PC-3 (cell line): ENCODE measurements at regions not wholly inside any gene's neighbourhood (a gene's known extent, or its start where the extent isn't known, plus 50 kb on each side); places are given as distances from the start of the nearest gene placed in this dataset.
"Not testable (repeated sequence)": the region's sequence is repeated elsewhere in the genome, so short reads cannot be mapped to it uniquely, and the experiment has no call there.

ENCODE experiments used
- ATAC-seq: fragments of 200-7000 bp; cut with Tn5 transposase; 2 replicates; pipeline ENCODE4 v1.9.1; 2020; ENCODE audit warnings: mild to moderate bottlenecking, moderate library complexity
- BruUV-seq: library from RNA; stranded (reverse); fragments of 400-500 nt; replicated peaks from 2 replicates; lab custom pipeline; 2021; lab: Mats Ljungman, UMichigan
- CTCF ChIA-PET: fragments of 300-600 bp; sonication (Branson Sonifier 250); formaldehyde crosslinking; loops from one replicate; lab custom pipeline; 2022; ENCODE audit warnings: antibody characterized with exemption; lab: Charles Lee
- POLR2A ChIA-PET: fragments of 300-600 bp; sonication (Branson Sonifier 250); formaldehyde crosslinking; loops from one replicate; lab custom pipeline; 2022; ENCODE audit warnings: antibody characterized with exemption; ENCODE audit not compliant: unreplicated experiment; lab: Charles Lee
- DNase-seq: peaks from one replicate; pipeline ENCODE4 v3.0.0-alpha.2; 2015
- H2AFZ ChIP-seq: fragments of 300-600 bp; sonication (generic); 2 replicates; pipeline ENCODE4 v1.6.0; 2016; ENCODE audit warnings: antibody characterized with exemption, low read length
- H3F3A ChIP-seq: fragments of 300-600 bp; sonication (generic); one replicate; pipeline ENCODE4 v1.6.0; 2017; ENCODE audit warnings: antibody characterized with exemption, low read length, control low read depth, mild to moderate bottlenecking; ENCODE audit not compliant: unreplicated experiment
- H3K27ac ChIP-seq: fragments of 300-600 bp; sonication (generic); 2 replicates; pipeline ENCODE4 v1.5.1; 2016; ENCODE audit warnings: mild to moderate bottlenecking, low read length
- H3K27me3 ChIP-seq: fragments of 300-600 bp; sonication (generic); 2 replicates; pipeline ENCODE4 v1.6.1; 2016; ENCODE audit warnings: low read length, mixed read lengths
- H3K36me3 ChIP-seq: fragments of 300-600 bp; sonication (generic); 2 replicates; pipeline ENCODE4 v1.6.1; 2016; ENCODE audit warnings: low read depth, mixed run types, low read length, mixed read lengths
- H3K4me1 ChIP-seq: fragments of 300-600 bp; sonication (generic); 2 replicates; pipeline ENCODE4 v1.5.1; 2016; ENCODE audit warnings: low read length; ENCODE audit not compliant: insufficient read depth
- H3K4me2 ChIP-seq: fragments of 300-600 bp; sonication (generic); 2 replicates; pipeline ENCODE4 v1.6.0; 2016; ENCODE audit warnings: low read length
- H3K4me3 ChIP-seq: fragments of 300-600 bp; sonication (generic); 2 replicates; pipeline ENCODE4 v1.5.1; 2016; ENCODE audit warnings: mild to moderate bottlenecking, low read length, mixed read lengths
- H3K79me2 ChIP-seq: fragments of 300-600 bp; sonication (generic); 2 replicates; pipeline ENCODE4 v1.6.1; 2017; ENCODE audit warnings: low read length, mixed read lengths
- H3K9ac ChIP-seq: fragments of 300-600 bp; sonication (generic); 2 replicates; pipeline ENCODE4 v1.6.0; 2016; ENCODE audit warnings: mild to moderate bottlenecking, low read length
- H3K9me2 ChIP-seq: fragments of 300-600 bp; sonication (generic); replicated peaks from 2 replicates; pipeline ENCODE4 v1.6.1; 2016; ENCODE audit warnings: mixed run types, low read length, mixed read lengths
- H3K9me3 ChIP-seq: fragments of 300-600 bp; sonication (generic); 2 replicates; pipeline ENCODE4 v1.6.1; 2016; ENCODE audit warnings: low read length, mixed read lengths
- H4K20me1 ChIP-seq: fragments of 300-600 bp; sonication (generic); 2 replicates; pipeline ENCODE4 v1.6.1; 2016; ENCODE audit warnings: low read length, mixed read lengths
- EZH2 ChIP-seq: fragments of 300-600 bp; sonication (generic); IDR thresholded peaks from one replicate; pipeline ENCODE4 v1.6.1; 2017; ENCODE audit warnings: antibody characterized with exemption, mild to moderate bottlenecking, low read length; ENCODE audit not compliant: unreplicated experiment
- EZH2phosphoT487 ChIP-seq: fragments of 300-600 bp; sonication (generic); IDR thresholded peaks from 2 replicates; pipeline ENCODE4 v1.6.1; 2018; ENCODE audit warnings: mild to moderate bottlenecking, antibody characterized with exemption, low read length, borderline replicate concordance
- intact Hi-C: fragments of 100-400 bp; cut with micrococcal nuclease; formaldehyde crosslinking; loops from 2 replicates; pipeline ENCODE4 v1.9.0; 2023
- TF ChIP-seq, protein P1 (sequence below): fragments of 300-600 bp; sonication (generic); conservative IDR thresholded peaks from 2 replicates; pipeline ENCODE4 v1.5.1; 2017; ENCODE audit warnings: antibody characterized with exemption, low read depth, mild to moderate bottlenecking, low read length

DNA sequence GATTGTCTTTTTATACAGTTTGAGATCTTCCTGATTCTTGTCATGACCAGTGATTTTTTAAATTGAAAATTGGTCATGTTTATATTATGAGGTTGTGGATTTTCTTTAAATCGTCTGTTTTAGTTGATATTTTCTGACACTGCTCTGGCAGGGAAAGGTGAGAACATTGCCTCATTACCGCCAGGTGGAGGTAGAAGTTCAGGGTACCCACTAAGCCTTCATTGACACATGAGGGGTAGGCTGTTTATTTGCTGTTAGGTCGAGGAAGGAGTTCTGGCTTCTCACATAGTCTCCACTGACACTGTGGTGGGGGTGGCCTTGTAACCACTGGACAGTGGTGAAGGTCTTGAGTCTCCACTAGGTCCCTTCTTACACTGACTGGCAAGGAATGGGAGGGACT is 117.6 kb upstream of the GPR101 start:
- H3K9me2 ChIP-seq, result no peaks in the 10 kb centered on the region
- intact Hi-C loops, result no loop called here
- no peak overlapping the region for H3K4me3 ChIP-seq
- peak; percentile 13 for DNase-seq
- POLR2A ChIA-PET, result no interaction called here
- no peak for ATAC-seq
- CTCF ChIA-PET, result no interaction called here
- no peak overlapping the region for H2AFZ ChIP-seq
- H3K27ac ChIP-seq, result no peak overlapping the region
- H3F3A ChIP-seq, result no peaks in the 10 kb centered on the region
- no peaks in the 10 kb centered on the region for H3K36me3 ChIP-seq
- BruUV-seq, result no TSS peak
- H3K4me1 ChIP-seq, result no peaks in the 10 kb centered on the region
- no peaks in the 10 kb centered on the region for H4K20me1 ChIP-seq
- TF ChIP-seq, protein P1, sequence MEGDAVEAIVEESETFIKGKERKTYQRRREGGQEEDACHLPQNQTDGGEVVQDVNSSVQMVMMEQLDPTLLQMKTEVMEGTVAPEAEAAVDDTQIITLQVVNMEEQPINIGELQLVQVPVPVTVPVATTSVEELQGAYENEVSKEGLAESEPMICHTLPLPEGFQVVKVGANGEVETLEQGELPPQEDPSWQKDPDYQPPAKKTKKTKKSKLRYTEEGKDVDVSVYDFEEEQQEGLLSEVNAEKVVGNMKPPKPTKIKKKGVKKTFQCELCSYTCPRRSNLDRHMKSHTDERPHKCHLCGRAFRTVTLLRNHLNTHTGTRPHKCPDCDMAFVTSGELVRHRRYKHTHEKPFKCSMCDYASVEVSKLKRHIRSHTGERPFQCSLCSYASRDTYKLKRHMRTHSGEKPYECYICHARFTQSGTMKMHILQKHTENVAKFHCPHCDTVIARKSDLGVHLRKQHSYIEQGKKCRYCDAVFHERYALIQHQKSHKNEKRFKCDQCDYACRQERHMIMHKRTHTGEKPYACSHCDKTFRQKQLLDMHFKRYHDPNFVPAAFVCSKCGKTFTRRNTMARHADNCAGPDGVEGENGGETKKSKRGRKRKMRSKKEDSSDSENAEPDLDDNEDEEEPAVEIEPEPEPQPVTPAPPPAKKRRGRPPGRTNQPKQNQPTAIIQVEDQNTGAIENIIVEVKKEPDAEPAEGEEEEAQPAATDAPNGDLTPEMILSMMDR, result peak; percentile 44; the same call in 1 of the 2 replicates
- TF ChIP-seq EZH2phosphoT487, result no peak
- H3K9me3 ChIP-seq, result no peaks in the 10 kb centered on the region
- H3K9ac ChIP-seq, result no peak overlapping the region
- no peaks in the 10 kb centered on the region for H3K27me3 ChIP-seq
- no peaks in the 10 kb centered on the region for H3K79me2 ChIP-seq
- no peak overlapping the region for H3K4me2 ChIP-seq

DNA sequence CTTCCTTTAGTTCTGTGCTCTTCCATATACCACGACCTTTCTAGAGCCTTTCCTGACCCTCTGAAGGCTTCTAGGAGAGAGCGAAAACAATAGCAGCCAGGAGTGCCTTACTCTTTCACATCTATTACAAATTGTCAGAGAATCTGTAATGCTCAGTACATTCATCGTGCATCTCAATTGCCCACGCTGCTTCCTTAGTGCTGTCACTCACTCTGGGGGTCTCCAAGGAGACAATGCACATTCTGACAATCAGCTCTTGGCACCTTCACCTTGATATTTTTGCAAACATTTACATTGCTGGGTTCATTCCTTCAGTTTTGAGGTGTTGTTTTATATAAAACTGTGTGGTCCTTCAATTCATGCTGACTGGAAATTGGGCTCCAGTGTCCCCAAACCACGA is 110.1 kb upstream of the GPR101 start:
- Histone ChIP-seq H3K9ac (no peak overlapping the region), H3K4me1 (no peaks in the 10 kb centered on the region), H3K9me3 (no peaks in the 10 kb centered on the region), H3K27me3 (no peaks in the 10 kb centered on the region), H3K4me3 (no peak overlapping the region), H3F3A (no peaks in the 10 kb centered on the region), H3K27ac (no peak overlapping the region), H3K36me3 (no peaks in the 10 kb centered on the region), H4K20me1 (no peaks in the 10 kb centered on the region), H3K9me2 (no peaks in the 10 kb centered on the region), H2AFZ (no peak overlapping the region), H3K4me2 (no peak overlapping the region), H3K79me2 (no peaks in the 10 kb centered on the region)
- no peak for TF ChIP-seq EZH2
- DNase-seq (no peak), ATAC-seq (no peak)
- intact Hi-C loops, result no loop called here
- no TSS peak for BruUV-seq
- CTCF ChIA-PET, result no interaction called here
- POLR2A ChIA-PET, result no interaction called here

DNA sequence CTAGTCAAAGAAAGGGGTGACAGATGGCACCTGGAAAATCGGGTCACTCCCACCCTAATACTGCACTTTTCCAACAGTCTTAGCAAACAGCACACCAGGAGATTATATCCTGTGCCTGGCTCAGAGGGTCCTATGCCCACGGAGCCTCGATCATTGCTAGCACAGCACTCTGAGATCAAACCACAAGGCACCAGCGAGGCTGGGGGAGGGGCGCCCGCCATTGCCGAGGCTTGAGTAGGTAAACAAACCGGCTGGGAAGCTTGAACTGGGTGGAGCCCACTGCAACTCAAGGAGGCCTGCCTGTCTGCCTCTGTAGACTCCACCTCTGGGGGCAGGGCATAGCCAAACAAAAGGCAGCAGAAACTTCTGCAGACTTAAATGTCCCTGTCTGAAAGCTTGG is 88.9 kb upstream of the GPR101 start:
- H3F3A ChIP-seq, DNase-seq, H3K79me2 ChIP-seq, H3K9me2 ChIP-seq, H3K27me3 ChIP-seq, H4K20me1 ChIP-seq, POLR2A ChIA-PET, H3K4me2 ChIP-seq, H3K27ac ChIP-seq, intact Hi-C loops, H2AFZ ChIP-seq, H3K9me3 ChIP-seq, ATAC-seq, H3K36me3 ChIP-seq, H3K4me3 ChIP-seq, BruUV-seq, CTCF ChIA-PET, H3K9ac ChIP-seq: not testable (repeated sequence)
- peaks cover 25% of the 10 kb centered on the region for H3K4me1 ChIP-seq

DNA sequence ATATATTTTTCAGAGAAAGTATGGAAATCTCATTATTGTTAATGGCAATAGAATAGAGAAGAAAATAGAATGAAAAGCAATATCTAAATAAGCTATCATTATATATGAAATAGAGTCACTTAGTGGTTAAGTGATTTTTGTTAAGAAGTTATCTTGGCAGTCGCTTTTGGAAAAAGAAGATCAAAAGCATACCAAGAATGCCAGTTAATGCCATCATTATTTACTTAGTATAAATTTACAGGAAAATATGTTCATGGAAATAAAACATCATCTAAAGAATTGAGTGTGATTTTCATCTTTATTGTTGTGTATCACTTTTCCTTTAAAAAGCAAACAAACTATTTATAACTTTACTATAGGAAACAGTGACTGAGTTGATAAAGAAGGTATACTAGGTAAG is 85.3 kb upstream of the GPR101 start:
- H3K4me2 ChIP-seq, result peak overlapping the region; percentile 78
- intact Hi-C loops, result loop anchor here (10.0 kb wide), 1 partner anchor 76 kb away; no protein-coding TSS in a partner anchor
- DNase-seq, result peak; percentile 67
- H3K9ac ChIP-seq, result no peak overlapping the region
- H3K36me3 ChIP-seq, result no peaks in the 10 kb centered on the region
- no peaks in the 10 kb centered on the region for H3K79me2 ChIP-seq
- TF ChIP-seq, protein P1, result no peak
- TF ChIP-seq EZH2, result no peak
- no peak for TF ChIP-seq EZH2phosphoT487
- no peaks in the 10 kb centered on the region for H3K27me3 ChIP-seq
- peak overlapping the region; percentile 89 for H3K27ac ChIP-seq
- H3K4me3 ChIP-seq, result no peak overlapping the region
- no peak overlapping the region for H2AFZ ChIP-seq
- no peaks in the 10 kb centered on the region for H4K20me1 ChIP-seq
- no peaks in the 10 kb centered on the region for H3K9me2 ChIP-seq
- ChIA-PET POLR2A (interaction anchor here (0.7 kb wide), 1 partner anchor 177 kb away, joined by 4 read pairs; no protein-coding TSS in a partner anchor), CTCF (no interaction called here)
- peaks cover 29% of the 10 kb centered on the region for H3K4me1 ChIP-seq
- peak; percentile 54 for ATAC-seq
- no peaks in the 10 kb centered on the region for H3K9me3 ChIP-seq
- H3F3A ChIP-seq, result peaks cover 7% of the 10 kb centered on the region
- BruUV-seq, result no TSS peak
